ENCODE measurements at regions not wholly inside any gene's neighbourhood (a gene's known extent, or its start where the extent isn't known, plus 50 kb on each side); places are given as distances from the start of the nearest gene placed in this dataset.

- WGBS, 2 donors (ENCODE audit: extremely low coverage in 2 of 2, insufficient read length in 2 of 2, insufficient replicate concordance in 1 of 2): no CpG with 5 or more reads among the region's 2 CpGs
- H3K4ac ChIP-seq (ENCODE audit: low read length): no peak overlapping the region
- no peaks in the 10 kb centered on the region for H3K27me3 ChIP-seq (ENCODE audit: control insufficient read depth in 3 of 3, insufficient read depth in 3 of 3, low read depth in 1 of 3, low read length in 3 of 3)
- H2BK5ac ChIP-seq (ENCODE audit: low read length): no peak overlapping the region
- no peaks in the 10 kb centered on the region for H3K9me3 ChIP-seq (replicated peaks in 1 of 2; ENCODE audit: control insufficient read depth in 2 of 2, insufficient read depth in 1 of 2, low read depth in 1 of 2, low read length in 2 of 2)
- H3K18ac ChIP-seq (ENCODE audit: low read length): no peak overlapping the region
- H3K27ac ChIP-seq (replicated peaks; ENCODE audit: low read length): no peak overlapping the region
- H4K8ac ChIP-seq (ENCODE audit: low read depth, low read length): no peak overlapping the region
- no peaks in the 10 kb centered on the region for H3K36me3 ChIP-seq (replicated peaks in 1 of 2; ENCODE audit: control insufficient read depth in 2 of 2, insufficient read depth in 2 of 2, low read length in 2 of 2)
- no peak overlapping the region for H3K23ac ChIP-seq (ENCODE audit: low read depth, low read length, poor library complexity)
- no peak overlapping the region for H3K4me3 ChIP-seq (ENCODE audit: low read length in 2 of 2)
- no peak overlapping the region for H2BK12ac ChIP-seq (ENCODE audit: low read length)
- no peak overlapping the region for H2AFZ ChIP-seq (ENCODE audit: low read length)
- H3K4me2 ChIP-seq (ENCODE audit: insufficient read depth, low read length, poor library complexity, severe bottlenecking): no peak overlapping the region
- no peak overlapping the region for H2AK5ac ChIP-seq (ENCODE audit: low read depth, low read length)
- no peaks in the 10 kb centered on the region for H3K79me1 ChIP-seq (ENCODE audit: low read depth, low read length)
- H4K91ac ChIP-seq (ENCODE audit: low read depth, low read length, poor library complexity): no peak overlapping the region
- no peak overlapping the region for H2BK120ac ChIP-seq (ENCODE audit: low read depth, low read length)
- DNase-seq (ENCODE audit: low spot score): no peak
- H3K9ac ChIP-seq (ENCODE audit: low read depth, low read length, poor library complexity): no peak overlapping the region
- H3K4me1 ChIP-seq (ENCODE audit: control insufficient read depth in 2 of 2, insufficient read depth in 1 of 2, low read depth in 1 of 2, low read length in 2 of 2): peaks cover 0 to 2% of the 10 kb centered on the region in 2 donors
- H2BK15ac ChIP-seq (ENCODE audit: low read length): no peak overlapping the region
- H3K14ac ChIP-seq (ENCODE audit: low read length): no peak overlapping the region
Measured at GRCh38 chr2:106041150-106041549, 153.0 kb downstream of the UXS1 start.

GRCh38 chr2:106039634-106040315, 154.3 kb downstream of the UXS1 start:
- Histone ChIP-seq H3K4me3 (ENCODE audit: low read length in 2 of 2) (no peak overlapping the region), H2AFZ (ENCODE audit: low read length) (no peak overlapping the region), H3K79me1 (ENCODE audit: low read depth, low read length) (no peaks in the 10 kb centered on the region), H3K23ac (ENCODE audit: low read depth, low read length, poor library complexity) (no peak overlapping the region), H3K14ac (ENCODE audit: low read length) (no peak overlapping the region), H3K9ac (ENCODE audit: low read depth, low read length, poor library complexity) (no peak overlapping the region), H2BK15ac (ENCODE audit: low read length) (no peak overlapping the region), H4K91ac (ENCODE audit: low read depth, low read length, poor library complexity) (no peak overlapping the region), H2BK120ac (ENCODE audit: low read depth, low read length) (no peak overlapping the region), H3K4me2 (ENCODE audit: insufficient read depth, low read length, poor library complexity, severe bottlenecking) (no peak overlapping the region), H4K8ac (ENCODE audit: low read depth, low read length) (no peak overlapping the region), H2BK12ac (ENCODE audit: low read length) (no peak overlapping the region), H3K27me3 (ENCODE audit: control insufficient read depth in 3 of 3, insufficient read depth in 3 of 3, low read depth in 1 of 3, low read length in 3 of 3) (no peaks in the 10 kb centered on the region), H3K9me3 (replicated peaks in 1 of 2; ENCODE audit: control insufficient read depth in 2 of 2, insufficient read depth in 1 of 2, low read depth in 1 of 2, low read length in 2 of 2) (no peaks in the 10 kb centered on the region), H3K36me3 (replicated peaks in 1 of 2; ENCODE audit: control insufficient read depth in 2 of 2, insufficient read depth in 2 of 2, low read length in 2 of 2) (no peaks in the 10 kb centered on the region), H3K4ac (ENCODE audit: low read length) (no peak overlapping the region), H2AK5ac (ENCODE audit: low read depth, low read length) (no peak overlapping the region), H3K27ac (replicated peaks; ENCODE audit: low read length) (no peak overlapping the region), H3K4me1 (ENCODE audit: control insufficient read depth in 2 of 2, insufficient read depth in 1 of 2, low read depth in 1 of 2, low read length in 2 of 2) (peaks cover 0 to 2% of the 10 kb centered on the region in 2 donors), H2BK5ac (ENCODE audit: low read length) (no peak overlapping the region), H3K18ac (ENCODE audit: low read length) (no peak overlapping the region)
- no peak for DNase-seq (ENCODE audit: low spot score)
- no CpG with 5 or more reads among the region's 4 CpGs for WGBS, 2 donors (ENCODE audit: extremely low coverage in 2 of 2, insufficient read length in 2 of 2, insufficient replicate concordance in 1 of 2)

GRCh38 chr2:106038601-106039375, 155.3 kb downstream of the UXS1 start:
- H3K4me1 ChIP-seq (ENCODE audit: control insufficient read depth in 2 of 2, insufficient read depth in 1 of 2, low read depth in 1 of 2, low read length in 2 of 2): peaks cover 0 to 2% of the 10 kb centered on the region in 2 donors

GRCh38 chr2:106037932-106038331, 156.2 kb downstream of the UXS1 start:
- no peak overlapping the region for H4K8ac ChIP-seq (ENCODE audit: low read depth, low read length)
- WGBS, 2 donors (ENCODE audit: extremely low coverage in 2 of 2, insufficient read length in 2 of 2, insufficient replicate concordance in 1 of 2): no CpG with 5 or more reads among the region's 6 CpGs
- H2BK12ac ChIP-seq (ENCODE audit: low read length): no peak overlapping the region
- H3K4me2 ChIP-seq (ENCODE audit: insufficient read depth, low read length, poor library complexity, severe bottlenecking): no peak overlapping the region
- no peak overlapping the region for H4K91ac ChIP-seq (ENCODE audit: low read depth, low read length, poor library complexity)
- no peaks in the 10 kb centered on the region for H3K9me3 ChIP-seq (replicated peaks in 1 of 2; ENCODE audit: control insufficient read depth in 2 of 2, insufficient read depth in 1 of 2, low read depth in 1 of 2, low read length in 2 of 2)
- H3K18ac ChIP-seq (ENCODE audit: low read length): no peak overlapping the region
- no peaks in the 10 kb centered on the region for H3K79me1 ChIP-seq (ENCODE audit: low read depth, low read length)
- H3K27ac ChIP-seq (replicated peaks; ENCODE audit: low read length): no peak overlapping the region
- no peak overlapping the region for H2AFZ ChIP-seq (ENCODE audit: low read length)
- no peak overlapping the region for H2AK5ac ChIP-seq (ENCODE audit: low read depth, low read length)
- H3K4me1 ChIP-seq (ENCODE audit: control insufficient read depth in 2 of 2, insufficient read depth in 1 of 2, low read depth in 1 of 2, low read length in 2 of 2): peaks cover 0 to 2% of the 10 kb centered on the region in 2 donors
- H3K4ac ChIP-seq (ENCODE audit: low read length): no peak overlapping the region
- no peak overlapping the region for H2BK5ac ChIP-seq (ENCODE audit: low read length)
- H3K14ac ChIP-seq (ENCODE audit: low read length): no peak overlapping the region
- no peak for DNase-seq (ENCODE audit: low spot score)
- H3K23ac ChIP-seq (ENCODE audit: low read depth, low read length, poor library complexity): no peak overlapping the region
- no peak overlapping the region for H2BK120ac ChIP-seq (ENCODE audit: low read depth, low read length)
- H3K36me3 ChIP-seq (replicated peaks in 1 of 2; ENCODE audit: control insufficient read depth in 2 of 2, insufficient read depth in 2 of 2, low read length in 2 of 2): no peaks in the 10 kb centered on the region
- H3K9ac ChIP-seq (ENCODE audit: low read depth, low read length, poor library complexity): no peak overlapping the region
- H2BK15ac ChIP-seq (ENCODE audit: low read length): no peak overlapping the region
- no peaks in the 10 kb centered on the region for H3K27me3 ChIP-seq (ENCODE audit: control insufficient read depth in 3 of 3, insufficient read depth in 3 of 3, low read depth in 1 of 3, low read length in 3 of 3)
- no peak overlapping the region for H3K4me3 ChIP-seq (ENCODE audit: low read length in 2 of 2)

More at GRCh38 chr2:106038601-106039375, 155.3 kb downstream of the UXS1 start:
- Histone ChIP-seq H3K79me1 (ENCODE audit: low read depth, low read length) (no peaks in the 10 kb centered on the region), H3K9me3 (replicated peaks in 1 of 2; ENCODE audit: control insufficient read depth in 2 of 2, insufficient read depth in 1 of 2, low read depth in 1 of 2, low read length in 2 of 2) (no peaks in the 10 kb centered on the region), H3K9ac (ENCODE audit: low read depth, low read length, poor library complexity) (no peak overlapping the region), H3K23ac (ENCODE audit: low read depth, low read length, poor library complexity) (no peak overlapping the region), H4K8ac (ENCODE audit: low read depth, low read length) (no peak overlapping the region), H3K4me3 (ENCODE audit: low read length in 2 of 2) (no peak overlapping the region), H2AK5ac (ENCODE audit: low read depth, low read length) (no peak overlapping the region), H3K36me3 (replicated peaks in 1 of 2; ENCODE audit: control insufficient read depth in 2 of 2, insufficient read depth in 2 of 2, low read length in 2 of 2) (no peaks in the 10 kb centered on the region), H4K91ac (ENCODE audit: low read depth, low read length, poor library complexity) (no peak overlapping the region), H3K18ac (ENCODE audit: low read length) (no peak overlapping the region), H2AFZ (ENCODE audit: low read length) (no peak overlapping the region), H2BK15ac (ENCODE audit: low read length) (no peak overlapping the region), H2BK120ac (ENCODE audit: low read depth, low read length) (no peak overlapping the region), H3K4me2 (ENCODE audit: insufficient read depth, low read length, poor library complexity, severe bottlenecking) (no peak overlapping the region), H2BK12ac (ENCODE audit: low read length) (no peak overlapping the region), H3K27ac (replicated peaks; ENCODE audit: low read length) (no peak overlapping the region), H2BK5ac (ENCODE audit: low read length) (no peak overlapping the region), H3K27me3 (ENCODE audit: control insufficient read depth in 3 of 3, insufficient read depth in 3 of 3, low read depth in 1 of 3, low read length in 3 of 3) (no peaks in the 10 kb centered on the region), H3K4ac (ENCODE audit: low read length) (no peak overlapping the region), H3K14ac (ENCODE audit: low read length) (no peak overlapping the region)
- DNase-seq (ENCODE audit: low spot score): no peak
- WGBS, 2 donors (ENCODE audit: extremely low coverage in 2 of 2, insufficient read length in 2 of 2, insufficient replicate concordance in 1 of 2): no CpG with 5 or more reads among the region's 12 CpGs

All from neuronal stem cell (in vitro differentiated cells).